HepG2 (cell line): ENCODE measurements at regions not wholly inside any gene's neighbourhood (a gene's known extent, or its start where the extent isn't known, plus 50 kb on each side); places are given as distances from the start of the nearest gene placed in this dataset.

Experiments
- CENPX ChIP-seq: sonication (generic); formaldehyde crosslinking; IDR thresholded peaks from 2 replicates; pipeline ENCODE4 v1.9.0; 2021; ENCODE audit warnings: mild to moderate bottlenecking, missing genetic modification reagents, moderate library complexity
- CREM ChIP-seq, 2 experiments: sonication (generic) in 1 of 2; formaldehyde crosslinking in 1 of 2; IDR thresholded peaks; 2 replicates each; pipeline versions ENCODE4 v1.4.0 to v1.6.1; 2016 to 2020; ENCODE audit warnings: antibody characterized with exemption in 1 of 2, mild to moderate bottlenecking in 1 of 2, missing genetic modification reagents in 1 of 2
- ELF1 ChIP-seq: sonication (generic); formaldehyde crosslinking; IDR thresholded peaks from 2 replicates; pipeline ENCODE4 v1.4.0; 2020; ENCODE audit warnings: missing genetic modification reagents
- KDM6A ChIP-seq: IDR thresholded peaks from 2 replicates; pipeline ENCODE4 v1.6.1; 2016; ENCODE audit warnings: low read depth
- MED8 ChIP-seq: sonication (generic); formaldehyde crosslinking; IDR thresholded peaks from 2 replicates; pipeline ENCODE4 v1.8.1; 2023; ENCODE audit warnings: mild to moderate bottlenecking, missing genetic modification reagents; ENCODE audit not compliant: insufficient replicate concordance
- NR1H2 ChIP-seq: sonication (generic); formaldehyde crosslinking; IDR thresholded peaks from 2 replicates; pipeline ENCODE4 v1.8.1; 2022; ENCODE audit warnings: low read depth, missing genetic modification reagents, borderline replicate concordance
- NRL ChIP-seq: sonication (generic); formaldehyde crosslinking; IDR thresholded peaks from 2 replicates; pipeline ENCODE4 v1.5.0; 2020; ENCODE audit warnings: missing genetic modification reagents, mild to moderate bottlenecking, moderate library complexity, borderline replicate concordance
- PHF21A ChIP-seq: sonication (generic); formaldehyde crosslinking; IDR thresholded peaks from 2 replicates; pipeline ENCODE4 v1.5.0; 2020; ENCODE audit warnings: mild to moderate bottlenecking, missing genetic modification reagents
- SETDB1 ChIP-seq: sonication (generic); formaldehyde crosslinking; IDR thresholded peaks from 2 replicates; pipeline ENCODE4 v1.5.1; 2020; ENCODE audit warnings: missing genetic modification reagents, mild to moderate bottlenecking, borderline replicate concordance
- SPEN ChIP-seq: sonication (generic); formaldehyde crosslinking; IDR thresholded peaks from 2 replicates; pipeline ENCODE4 v1.5.1; 2020; ENCODE audit warnings: low read depth, mild to moderate bottlenecking, missing genetic modification reagents
- YY1 ChIP-seq: IDR thresholded peaks from 2 replicates; pipeline ENCODE4 v1.6.1; 2011; ENCODE audit warnings: low read length, low read depth, moderate library complexity, mild to moderate bottlenecking; ENCODE audit not compliant: insufficient read depth, insufficient replicate concordance
- ZFP90 ChIP-seq: sonication (generic); formaldehyde crosslinking; IDR thresholded peaks from 2 replicates; pipeline ENCODE4 v1.8.0; 2022; ENCODE audit warnings: missing genetic modification reagents, mild to moderate bottlenecking, inconsistent platforms, borderline replicate concordance
- ZMYM3 ChIP-seq: sonication (generic); formaldehyde crosslinking; IDR thresholded peaks from 2 replicates; pipeline ENCODE4 v1.5.1; 2020; ENCODE audit warnings: mild to moderate bottlenecking, missing genetic modification reagents
- ZNF264 ChIP-seq: sonication (generic); formaldehyde crosslinking; IDR thresholded peaks from 2 replicates; pipeline ENCODE4 v1.4.0; 2020; ENCODE audit warnings: missing genetic modification reagents
- ZNF614 ChIP-seq: IDR thresholded peaks from 2 replicates; pipeline ENCODE4 v1.6.1; 2018; ENCODE audit warnings: missing biosample characterization, missing genetic modification reagents, inconsistent platforms, borderline replicate concordance
- ZNF766 ChIP-seq: sonication (generic); formaldehyde crosslinking; IDR thresholded peaks from 2 replicates; pipeline ENCODE4 v1.5.0; 2020; ENCODE audit warnings: missing genetic modification reagents, borderline replicate concordance
- ZNF883 ChIP-seq: sonication (generic); formaldehyde crosslinking; IDR thresholded peaks from 2 replicates; pipeline ENCODE4 v1.5.1; 2020; ENCODE audit warnings: mild to moderate bottlenecking, missing genetic modification reagents; ENCODE audit errors: not compliant biosample characterization
- TF ChIP-seq, protein P1 (sequence below): sonication (generic); IDR thresholded peaks from 2 replicates; pipeline ENCODE4 v1.6.1; 2016; ENCODE audit warnings: low read depth, borderline replicate concordance
- TF ChIP-seq, protein P2 (sequence below): sonication (generic); formaldehyde crosslinking; conservative IDR thresholded peaks from 2 replicates; pipeline ENCODE4 v1.8.0; 2022; ENCODE audit warnings: mild to moderate bottlenecking, moderate library complexity, missing genetic modification reagents
- TF ChIP-seq, protein P3 (sequence below): sonication (generic); formaldehyde crosslinking; IDR thresholded peaks from 2 replicates; pipeline ENCODE4 v1.5.1; 2020; ENCODE audit warnings: mild to moderate bottlenecking, missing genetic modification reagents, moderate library complexity
- TF ChIP-seq, protein P4 (sequence below): sonication (generic); formaldehyde crosslinking; IDR thresholded peaks from 2 replicates; pipeline ENCODE4 v1.5.1; 2020; ENCODE audit warnings: missing genetic modification reagents, mild to moderate bottlenecking, borderline replicate concordance

DNA sequence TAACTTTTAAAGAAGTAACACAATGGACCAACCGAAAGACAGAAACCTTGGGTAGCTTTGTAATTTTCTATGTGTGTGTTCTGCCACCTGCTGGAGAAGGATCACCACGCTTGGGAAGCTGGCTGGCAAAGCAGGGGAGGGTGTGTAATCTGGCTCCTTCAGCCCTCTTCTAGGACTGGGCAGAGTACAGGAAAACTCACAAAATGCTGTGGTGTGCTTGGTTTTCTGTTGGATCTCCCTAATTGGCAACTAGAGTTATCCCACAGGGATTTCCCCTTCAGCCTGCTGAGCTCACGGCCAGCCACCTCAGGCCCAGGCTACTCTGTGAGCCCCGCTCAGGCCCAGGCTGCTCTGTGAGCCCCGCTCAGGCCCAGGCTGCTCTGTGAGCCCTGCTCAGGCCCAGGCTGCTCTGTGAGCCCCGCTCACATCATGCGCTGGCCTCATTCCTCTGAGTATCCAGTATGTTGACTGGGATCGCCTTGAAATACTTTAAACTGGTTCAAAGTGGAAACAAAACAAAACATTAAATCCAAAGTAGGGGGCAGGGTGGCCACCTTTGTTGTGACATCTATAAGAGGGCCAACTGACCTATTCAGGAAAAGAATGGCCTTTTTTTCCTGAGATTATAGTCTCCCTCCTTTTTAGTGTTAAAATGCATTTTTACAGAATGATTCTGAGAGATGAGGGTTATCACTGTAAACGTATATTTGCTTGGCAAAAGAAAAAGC is 52.0 kb upstream of the RNU6-8 start (continued):
- peak; percentile 34 for TF ChIP-seq ZNF883
- TF ChIP-seq CENPX = 0 out of 2 replicates have a peak, but pooled peaks have one; percentile 88
- TF ChIP-seq NRL (CRISPR knock-in tag) = peak; percentile 69; the same call in 1 of the 2 replicates
- no peak for TF ChIP-seq KDM6A
- TF ChIP-seq, protein P1, sequence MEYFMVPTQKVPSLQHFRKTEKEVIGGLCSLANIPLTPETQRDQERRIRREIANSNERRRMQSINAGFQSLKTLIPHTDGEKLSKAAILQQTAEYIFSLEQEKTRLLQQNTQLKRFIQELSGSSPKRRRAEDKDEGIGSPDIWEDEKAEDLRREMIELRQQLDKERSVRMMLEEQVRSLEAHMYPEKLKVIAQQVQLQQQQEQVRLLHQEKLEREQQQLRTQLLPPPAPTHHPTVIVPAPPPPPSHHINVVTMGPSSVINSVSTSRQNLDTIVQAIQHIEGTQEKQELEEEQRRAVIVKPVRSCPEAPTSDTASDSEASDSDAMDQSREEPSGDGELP = no peak
- TF ChIP-seq, protein P2, sequence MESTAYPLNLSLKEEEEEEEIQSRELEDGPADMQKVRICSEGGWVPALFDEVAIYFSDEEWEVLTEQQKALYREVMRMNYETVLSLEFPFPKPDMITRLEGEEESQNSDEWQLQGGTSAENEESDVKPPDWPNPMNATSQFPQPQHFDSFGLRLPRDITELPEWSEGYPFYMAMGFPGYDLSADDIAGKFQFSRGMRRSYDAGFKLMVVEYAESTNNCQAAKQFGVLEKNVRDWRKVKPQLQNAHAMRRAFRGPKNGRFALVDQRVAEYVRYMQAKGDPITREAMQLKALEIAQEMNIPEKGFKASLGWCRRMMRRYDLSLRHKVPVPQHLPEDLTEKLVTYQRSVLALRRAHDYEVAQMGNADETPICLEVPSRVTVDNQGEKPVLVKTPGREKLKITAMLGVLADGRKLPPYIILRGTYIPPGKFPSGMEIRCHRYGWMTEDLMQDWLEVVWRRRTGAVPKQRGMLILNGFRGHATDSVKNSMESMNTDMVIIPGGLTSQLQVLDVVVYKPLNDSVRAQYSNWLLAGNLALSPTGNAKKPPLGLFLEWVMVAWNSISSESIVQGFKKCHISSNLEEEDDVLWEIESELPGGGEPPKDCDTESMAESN = 0 out of 2 replicates have a peak, but pooled peaks have one; percentile 55
- no peak for TF ChIP-seq MED8 (CRISPR knock-in tag)
- no peak for TF ChIP-seq ZFP90 (CRISPR knock-in tag)
- 0 out of 2 replicates have a peak, but pooled peaks have one; percentile 32 for TF ChIP-seq ZNF614 (CRISPR knock-in tag)
- no peak for TF ChIP-seq SETDB1
- no peak for TF ChIP-seq YY1
- TF ChIP-seq, protein P3, sequence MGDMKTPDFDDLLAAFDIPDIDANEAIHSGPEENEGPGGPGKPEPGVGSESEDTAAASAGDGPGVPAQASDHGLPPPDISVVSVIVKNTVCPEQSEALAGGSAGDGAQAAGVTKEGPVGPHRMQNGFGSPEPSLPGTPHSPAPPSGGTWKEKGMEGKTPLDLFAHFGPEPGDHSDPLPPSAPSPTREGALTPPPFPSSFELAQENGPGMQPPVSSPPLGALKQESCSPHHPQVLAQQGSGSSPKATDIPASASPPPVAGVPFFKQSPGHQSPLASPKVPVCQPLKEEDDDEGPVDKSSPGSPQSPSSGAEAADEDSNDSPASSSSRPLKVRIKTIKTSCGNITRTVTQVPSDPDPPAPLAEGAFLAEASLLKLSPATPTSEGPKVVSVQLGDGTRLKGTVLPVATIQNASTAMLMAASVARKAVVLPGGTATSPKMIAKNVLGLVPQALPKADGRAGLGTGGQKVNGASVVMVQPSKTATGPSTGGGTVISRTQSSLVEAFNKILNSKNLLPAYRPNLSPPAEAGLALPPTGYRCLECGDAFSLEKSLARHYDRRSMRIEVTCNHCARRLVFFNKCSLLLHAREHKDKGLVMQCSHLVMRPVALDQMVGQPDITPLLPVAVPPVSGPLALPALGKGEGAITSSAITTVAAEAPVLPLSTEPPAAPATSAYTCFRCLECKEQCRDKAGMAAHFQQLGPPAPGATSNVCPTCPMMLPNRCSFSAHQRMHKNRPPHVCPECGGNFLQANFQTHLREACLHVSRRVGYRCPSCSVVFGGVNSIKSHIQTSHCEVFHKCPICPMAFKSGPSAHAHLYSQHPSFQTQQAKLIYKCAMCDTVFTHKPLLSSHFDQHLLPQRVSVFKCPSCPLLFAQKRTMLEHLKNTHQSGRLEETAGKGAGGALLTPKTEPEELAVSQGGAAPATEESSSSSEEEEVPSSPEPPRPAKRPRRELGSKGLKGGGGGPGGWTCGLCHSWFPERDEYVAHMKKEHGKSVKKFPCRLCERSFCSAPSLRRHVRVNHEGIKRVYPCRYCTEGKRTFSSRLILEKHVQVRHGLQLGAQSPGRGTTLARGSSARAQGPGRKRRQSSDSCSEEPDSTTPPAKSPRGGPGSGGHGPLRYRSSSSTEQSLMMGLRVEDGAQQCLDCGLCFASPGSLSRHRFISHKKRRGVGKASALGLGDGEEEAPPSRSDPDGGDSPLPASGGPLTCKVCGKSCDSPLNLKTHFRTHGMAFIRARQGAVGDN (CRISPR knock-in tag) = peak; percentile 74
- TF ChIP-seq CREM (IDR thresholded peaks at IDR 0.05) = no peak; the same call in 1 of the 2 replicates
- no peak for TF ChIP-seq CREM (CRISPR knock-in tag; IDR thresholded peaks at IDR 0.05)
- peak; percentile 54; the same call in 1 of the 2 replicates for TF ChIP-seq PHF21A
- TF ChIP-seq NR1H2 (CRISPR knock-in tag) = no peak
- peak; percentile 81 for TF ChIP-seq SPEN (CRISPR knock-in tag)
- TF ChIP-seq, protein P4, sequence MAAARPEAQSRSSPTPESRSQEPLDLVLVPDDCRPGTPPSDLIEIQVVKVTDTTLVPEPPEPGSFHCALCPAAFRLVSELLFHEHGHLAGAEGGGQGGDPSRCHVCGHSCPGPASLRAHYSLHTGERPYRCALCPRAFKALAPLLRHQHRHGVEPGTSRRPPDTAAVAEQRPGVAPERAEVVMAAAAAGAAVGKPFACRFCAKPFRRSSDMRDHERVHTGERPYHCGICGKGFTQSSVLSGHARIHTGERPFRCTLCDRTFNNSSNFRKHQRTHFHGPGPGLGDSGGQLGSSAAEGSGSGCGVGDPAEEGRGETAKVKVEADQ (CRISPR knock-in tag) = no peak
- peak; percentile 54; the same call in 1 of the 2 replicates for TF ChIP-seq ZNF766 (CRISPR knock-in tag)
- TF ChIP-seq ZMYM3 = 0 out of 2 replicates have a peak, but pooled peaks have one; percentile 52
- no peak for TF ChIP-seq ELF1
- no peak for TF ChIP-seq ZNF264 (CRISPR knock-in tag)
